DOHH2 (cell line): ENCODE measurements at regions not wholly inside any gene's neighbourhood (a gene's known extent, or its start where the extent isn't known, plus 50 kb on each side); places are given as distances from the start of the nearest gene placed in this dataset.

Experiments used
- EZH2phosphoT487 ChIP-seq: fragments of 200-600 bp; sonication (generic); IDR thresholded peaks from 2 replicates; pipeline ENCODE4 v1.6.1; 2017; ENCODE audit warnings: borderline replicate concordance, mild to moderate bottlenecking, antibody characterized with exemption, low read length, moderate library complexity, mixed read lengths
- TF ChIP-seq, protein P1 (sequence below): fragments of 200-600 bp; sonication (generic); IDR thresholded peaks from one replicate; pipeline ENCODE4 v1.5.1; 2014; ENCODE audit warnings: antibody characterized with exemption, mild to moderate bottlenecking, low read depth, low read length; ENCODE audit not compliant: poor library complexity, severe bottlenecking

DNA sequence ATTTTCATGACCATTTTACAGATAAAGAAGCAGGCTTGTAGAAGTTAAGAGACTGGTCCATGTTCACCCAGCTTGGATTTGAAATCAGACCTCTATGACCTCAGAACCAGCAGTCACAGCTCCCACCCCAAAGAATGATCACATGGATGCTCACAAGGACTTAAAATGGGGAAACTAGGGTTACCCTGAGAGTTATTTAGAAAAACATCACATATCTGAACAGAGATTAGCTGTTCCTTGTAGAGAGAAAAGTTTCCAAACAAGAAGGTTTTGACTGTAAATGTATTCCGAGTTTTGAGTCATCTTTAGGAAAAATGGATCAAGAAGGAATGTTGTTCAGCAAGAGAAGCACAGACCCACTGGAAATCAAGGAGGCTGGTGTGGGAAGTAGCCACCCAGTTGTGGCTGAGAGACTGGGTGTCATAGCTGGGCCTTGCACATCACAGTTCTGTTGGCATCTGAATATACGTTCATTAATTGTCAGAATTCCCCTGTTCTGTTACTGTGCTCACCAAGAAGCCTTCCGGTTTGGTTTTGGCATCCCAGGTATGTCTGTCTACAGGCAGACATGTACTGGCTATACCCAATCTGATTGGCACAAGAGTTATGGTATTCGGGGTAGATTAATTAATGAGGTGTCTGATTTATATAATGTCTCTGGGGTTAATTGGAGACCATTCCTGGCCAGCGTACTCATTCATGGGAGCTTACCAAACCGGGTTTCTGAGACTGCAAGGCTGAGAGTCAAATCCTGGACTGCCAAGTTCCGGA is 371.8 kb upstream of the SLC14A2 start:
- TF ChIP-seq, protein P1, sequence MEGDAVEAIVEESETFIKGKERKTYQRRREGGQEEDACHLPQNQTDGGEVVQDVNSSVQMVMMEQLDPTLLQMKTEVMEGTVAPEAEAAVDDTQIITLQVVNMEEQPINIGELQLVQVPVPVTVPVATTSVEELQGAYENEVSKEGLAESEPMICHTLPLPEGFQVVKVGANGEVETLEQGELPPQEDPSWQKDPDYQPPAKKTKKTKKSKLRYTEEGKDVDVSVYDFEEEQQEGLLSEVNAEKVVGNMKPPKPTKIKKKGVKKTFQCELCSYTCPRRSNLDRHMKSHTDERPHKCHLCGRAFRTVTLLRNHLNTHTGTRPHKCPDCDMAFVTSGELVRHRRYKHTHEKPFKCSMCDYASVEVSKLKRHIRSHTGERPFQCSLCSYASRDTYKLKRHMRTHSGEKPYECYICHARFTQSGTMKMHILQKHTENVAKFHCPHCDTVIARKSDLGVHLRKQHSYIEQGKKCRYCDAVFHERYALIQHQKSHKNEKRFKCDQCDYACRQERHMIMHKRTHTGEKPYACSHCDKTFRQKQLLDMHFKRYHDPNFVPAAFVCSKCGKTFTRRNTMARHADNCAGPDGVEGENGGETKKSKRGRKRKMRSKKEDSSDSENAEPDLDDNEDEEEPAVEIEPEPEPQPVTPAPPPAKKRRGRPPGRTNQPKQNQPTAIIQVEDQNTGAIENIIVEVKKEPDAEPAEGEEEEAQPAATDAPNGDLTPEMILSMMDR, result no peak
- TF ChIP-seq EZH2phosphoT487, result no peak
